HG02759 (cell line): ENCODE measurements at regions not wholly inside any gene's neighbourhood (a gene's known extent, or its start where the extent isn't known, plus 50 kb on each side); places are given as distances from the start of the nearest gene placed in this dataset.
"Not testable (repeated sequence)": the region's sequence is repeated elsewhere in the genome, so short reads cannot be mapped to it uniquely, and the experiment has no call there.

Experiments
- ATAC-seq: cut with Tn5 transposase; IDR thresholded peaks from one replicate; pipeline ENCODE4 v1.9.1; 2021; ENCODE audit warnings: mild to moderate bottlenecking, moderate library complexity; ENCODE audit not compliant: unreplicated experiment

DNA sequence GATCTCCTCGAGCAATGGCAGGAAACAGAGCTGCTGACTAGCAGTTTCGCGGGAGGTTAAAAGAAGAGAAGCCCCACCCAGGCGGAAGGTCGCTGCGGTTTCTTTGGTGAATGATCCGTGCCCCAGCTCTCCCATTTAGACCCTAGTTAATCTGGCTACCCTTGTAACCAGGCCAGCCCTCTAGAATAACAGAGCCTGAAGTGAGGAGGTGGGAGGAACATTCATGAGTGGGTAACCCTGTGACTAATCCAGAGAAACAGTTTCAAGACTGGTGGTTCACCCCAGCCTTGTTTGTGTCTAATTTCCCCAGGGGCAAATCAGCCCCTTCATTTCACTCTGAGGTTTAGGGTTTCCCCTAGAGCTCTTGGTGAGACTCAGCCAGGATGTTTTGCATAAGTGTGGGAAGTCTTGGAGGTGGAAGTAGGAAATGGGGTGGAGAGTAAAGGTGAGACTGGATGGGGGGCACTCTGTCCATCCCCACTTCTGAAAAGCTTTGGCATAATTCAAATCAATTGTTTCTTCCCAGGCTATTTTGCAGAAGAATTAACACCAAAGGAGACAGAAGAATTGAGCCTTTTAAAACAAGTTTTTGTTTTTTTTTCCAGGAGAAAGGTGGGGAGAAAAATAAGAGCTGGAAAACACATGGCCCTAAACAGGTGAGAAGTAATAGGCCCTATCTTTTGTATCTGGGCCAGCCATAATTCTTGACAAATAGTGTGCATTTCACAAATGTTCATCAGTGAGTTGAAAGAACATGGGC, 303.1 kb downstream of the RPLP1 start:
- ATAC-seq, result peak; percentile 88

DNA sequence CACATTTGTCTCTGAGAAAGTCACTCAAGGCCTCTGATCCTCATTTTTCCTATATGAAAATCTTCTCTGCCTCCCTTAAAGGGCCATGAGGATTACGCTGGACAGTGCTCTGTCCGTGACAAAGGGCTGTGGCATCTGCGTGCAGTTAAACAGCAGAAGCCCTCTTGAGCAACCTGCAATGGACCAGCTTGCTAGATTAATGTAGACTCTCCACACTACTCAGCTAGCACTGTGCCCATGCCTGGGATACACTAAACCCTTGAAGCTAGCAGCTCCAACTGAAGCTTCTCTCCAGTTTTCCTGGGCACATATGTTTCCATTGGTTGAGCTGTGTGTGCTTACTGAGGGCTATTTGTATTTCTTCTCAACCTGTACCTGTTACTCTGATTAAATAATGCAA, 303.8 kb downstream of the RPLP1 start:
- no peak for ATAC-seq

DNA sequence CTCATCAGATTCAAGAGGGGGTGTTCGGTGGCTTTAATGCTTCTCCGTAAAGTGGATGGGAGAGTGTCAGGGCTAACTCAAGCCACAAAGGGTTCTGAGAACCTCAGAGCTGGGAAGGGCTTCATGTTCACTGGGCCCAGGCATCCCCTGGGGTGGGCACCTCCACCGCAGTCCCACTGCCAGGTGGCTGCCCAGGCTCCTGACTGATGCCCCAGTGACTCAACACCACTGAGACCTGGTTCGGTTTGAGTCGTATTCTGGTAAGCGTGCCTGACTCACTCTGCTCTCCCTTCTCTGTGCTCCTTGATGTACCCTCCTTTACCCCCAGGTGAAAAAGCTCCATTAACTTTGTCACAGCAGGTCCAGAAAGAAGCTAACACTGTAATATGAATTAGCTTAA, 304.6 kb downstream of the RPLP1 start:
- no peak for ATAC-seq

DNA sequence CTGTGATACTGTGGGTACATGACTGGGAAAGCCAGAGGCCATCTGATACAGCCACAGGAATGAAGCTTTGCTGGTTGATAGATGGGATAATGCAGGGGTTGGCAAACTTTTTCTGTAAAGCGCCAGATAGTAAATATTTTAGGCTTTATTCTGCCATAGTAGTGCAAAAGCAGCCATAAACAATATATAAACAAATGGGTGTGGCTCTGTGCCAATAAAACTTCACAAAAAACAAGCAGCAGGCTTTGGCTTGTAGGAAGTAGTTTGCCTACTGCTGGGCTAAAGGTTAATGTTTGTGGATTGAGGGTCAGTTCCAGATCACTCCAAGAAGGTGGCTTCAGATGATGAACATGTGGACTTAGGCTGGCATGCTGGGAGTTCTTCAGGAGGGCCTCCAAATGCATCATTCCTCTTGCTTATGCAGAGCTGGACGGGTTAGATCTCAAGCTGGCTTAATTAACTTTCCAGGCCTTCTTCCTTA, 305.7 kb downstream of the RPLP1 start:
- ATAC-seq, result no peak

DNA sequence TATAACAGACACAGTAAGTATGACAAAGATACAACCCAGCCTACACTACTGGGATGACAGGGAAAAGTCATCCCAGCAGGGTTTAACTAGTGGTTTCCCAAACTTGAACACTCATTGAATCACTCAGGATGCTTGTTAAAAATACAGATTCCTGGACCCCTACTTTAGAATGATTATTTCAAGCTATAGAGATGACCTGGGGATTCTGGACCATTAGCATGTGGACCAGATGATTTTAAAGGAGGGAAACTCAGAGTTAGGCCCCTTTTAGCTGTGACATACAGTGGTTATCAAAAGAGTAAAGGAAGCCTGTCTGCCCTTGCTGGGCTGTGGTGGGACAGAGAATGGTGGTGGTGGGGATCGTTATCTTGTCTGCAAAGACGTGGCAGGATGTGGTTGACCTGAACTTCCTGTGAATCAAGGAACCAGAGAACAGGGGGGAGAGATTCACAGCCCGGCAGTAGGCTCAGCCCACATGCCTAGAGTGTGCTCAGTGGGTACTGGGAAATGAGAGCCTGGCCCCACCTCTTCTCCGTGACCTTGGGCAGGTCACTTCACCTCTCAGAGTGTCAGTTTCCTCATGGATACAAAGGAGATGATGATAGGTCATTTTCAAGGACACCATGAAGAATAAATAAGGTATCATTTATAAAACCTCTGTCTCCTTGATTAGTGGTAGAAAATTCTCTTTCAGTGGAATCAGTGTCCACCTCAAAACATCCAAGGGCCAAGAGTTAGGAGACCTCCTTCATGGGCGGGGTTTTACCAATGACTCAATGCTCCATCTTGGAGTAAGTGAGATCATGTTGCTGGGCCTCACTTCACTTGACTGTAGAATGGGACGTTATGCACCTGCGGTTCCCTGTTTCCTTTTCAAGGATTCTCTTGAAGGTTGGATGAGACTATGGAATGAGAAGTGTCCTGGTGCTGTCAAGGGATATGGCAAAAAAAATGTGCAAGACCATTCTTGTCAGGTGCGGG, 306.5 kb downstream of the RPLP1 start:
- peak; percentile 39 for ATAC-seq

DNA sequence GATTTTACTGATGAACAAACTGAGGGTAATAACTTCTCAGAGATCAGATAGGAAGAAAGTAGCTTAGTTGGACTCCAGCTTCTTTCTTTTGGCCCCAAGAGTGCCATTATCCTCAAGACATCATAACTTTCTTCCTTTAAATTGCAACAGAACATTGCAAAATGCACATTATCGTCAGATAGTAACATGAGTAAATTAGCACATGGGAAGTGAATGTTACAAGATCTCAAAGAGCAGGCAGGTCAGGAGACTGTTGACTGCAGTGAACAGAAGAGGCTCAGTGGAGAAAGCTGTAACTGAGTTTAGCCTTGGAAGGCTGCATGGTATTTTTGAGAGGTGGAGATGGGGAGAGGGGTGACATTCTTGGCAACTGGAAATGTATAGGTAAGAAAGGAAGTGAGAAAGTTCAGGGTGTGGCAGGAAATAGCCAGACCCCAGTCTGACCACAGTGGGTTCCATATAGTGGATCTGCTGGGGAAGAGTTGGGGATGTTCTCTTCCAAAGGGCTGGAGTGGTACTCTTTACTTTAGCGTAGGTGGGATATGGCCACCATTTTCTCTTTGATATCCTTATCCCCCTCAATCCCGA, 307.7 kb downstream of the RPLP1 start:
- no peak for ATAC-seq

DNA sequence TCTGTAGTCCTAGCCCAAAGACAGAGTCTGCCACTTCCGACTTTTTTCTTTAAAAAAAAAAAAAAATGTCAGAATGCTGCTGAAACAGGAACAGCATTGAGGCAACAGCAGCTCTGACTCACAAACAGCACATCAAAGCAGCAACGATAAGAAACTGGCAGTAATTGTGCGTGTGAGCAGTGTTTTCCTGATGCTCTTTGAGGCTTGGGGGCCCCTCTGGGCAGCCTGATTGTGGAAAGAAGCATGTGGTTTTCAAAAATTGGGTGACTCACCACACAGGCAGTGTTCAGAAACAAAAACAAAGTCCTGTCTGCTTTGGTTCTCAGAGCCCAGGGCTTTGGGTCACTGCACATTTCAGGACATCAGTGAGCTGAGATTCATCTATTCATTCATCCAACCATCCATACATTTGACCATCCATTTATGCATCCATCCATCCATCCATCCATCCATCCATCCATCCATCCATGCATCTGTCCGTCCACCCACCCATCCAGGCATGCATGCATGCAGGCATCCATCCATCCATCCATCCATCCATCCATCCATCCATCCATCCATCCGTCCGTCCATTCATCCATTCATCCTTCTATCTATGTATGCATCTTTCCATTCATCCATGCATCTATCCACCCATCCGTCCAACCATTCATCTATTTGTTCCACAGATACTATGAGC, 308.4 kb downstream of the RPLP1 start:
- ATAC-seq, result no peak

DNA sequence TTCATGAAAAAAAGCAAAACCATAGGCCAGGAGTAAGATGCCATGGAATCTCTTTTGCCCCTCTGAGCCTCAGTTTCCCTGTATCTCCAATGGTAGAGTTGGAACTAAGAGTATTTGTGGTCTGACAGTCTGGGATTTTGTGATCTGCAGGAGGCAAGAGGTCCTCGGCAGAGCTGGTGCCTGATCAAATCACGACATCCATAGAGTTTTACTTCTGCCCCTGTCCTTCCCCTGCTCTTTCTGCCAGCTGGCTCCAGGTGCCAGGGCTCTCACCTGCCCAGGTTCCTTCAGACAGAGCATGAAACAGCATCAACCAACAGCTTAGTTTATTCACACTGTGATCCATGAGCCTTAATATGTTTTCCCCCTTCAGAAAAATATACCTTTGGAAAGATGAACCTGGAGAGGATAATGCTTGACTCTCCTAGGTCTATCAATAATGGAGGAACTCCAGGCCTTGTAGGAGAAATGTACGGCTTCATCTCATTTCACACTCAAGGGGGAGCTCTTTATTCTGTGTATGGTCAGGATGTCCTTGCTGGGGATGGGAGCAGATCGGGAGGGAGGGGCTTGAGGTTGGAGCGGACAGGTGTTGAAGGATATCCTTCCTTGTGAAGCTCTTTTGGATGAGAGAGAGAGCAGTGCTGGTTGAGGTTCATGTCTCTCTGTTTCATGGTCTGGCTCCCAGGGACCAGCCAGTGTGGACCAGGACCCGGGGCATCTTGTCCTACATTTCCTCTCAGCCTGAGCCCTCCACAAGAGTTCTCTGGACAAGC, 309.9 kb downstream of the RPLP1 start:
- ATAC-seq, result no peak

DNA sequence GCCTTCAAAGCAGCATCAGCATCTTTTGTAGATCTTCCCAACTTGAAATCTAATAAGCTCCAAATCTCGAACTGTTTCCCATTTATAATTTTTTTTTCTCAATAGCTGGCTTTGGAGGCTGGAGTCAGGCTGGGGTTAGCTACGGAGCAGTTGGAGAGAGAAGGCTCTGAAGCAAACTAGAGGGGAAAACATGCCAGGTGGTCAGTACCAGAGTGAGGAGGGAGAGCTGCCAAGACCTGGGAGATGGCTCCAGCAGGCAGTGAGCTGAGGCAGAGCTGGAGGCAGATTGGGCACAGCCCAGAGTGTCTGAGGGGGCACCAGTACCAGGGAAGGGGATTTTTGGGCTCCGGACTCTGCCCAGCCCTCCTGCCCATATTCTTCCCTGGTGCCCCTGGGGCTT, 311.2 kb downstream of the RPLP1 start:
- ATAC-seq, result no peak

DNA sequence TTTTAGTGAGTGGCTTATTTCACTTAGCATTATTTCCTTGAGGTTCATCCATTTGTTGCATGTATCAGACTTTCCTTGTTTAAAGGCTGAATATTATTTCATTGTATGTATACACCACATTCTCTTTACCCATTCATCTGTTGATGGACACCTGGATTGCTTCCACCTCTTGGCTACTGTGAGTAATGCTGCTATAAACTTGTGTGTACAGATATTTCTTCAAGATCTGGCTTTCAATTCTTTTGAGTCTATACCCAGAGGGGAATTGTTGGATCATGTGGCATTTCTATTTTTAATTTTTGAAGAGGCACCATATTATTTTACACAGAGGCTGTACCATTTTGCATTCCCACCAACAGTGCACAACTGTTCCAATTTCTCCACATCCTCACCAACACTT, 313.5 kb downstream of the RPLP1 start:
- no peak for ATAC-seq

DNA sequence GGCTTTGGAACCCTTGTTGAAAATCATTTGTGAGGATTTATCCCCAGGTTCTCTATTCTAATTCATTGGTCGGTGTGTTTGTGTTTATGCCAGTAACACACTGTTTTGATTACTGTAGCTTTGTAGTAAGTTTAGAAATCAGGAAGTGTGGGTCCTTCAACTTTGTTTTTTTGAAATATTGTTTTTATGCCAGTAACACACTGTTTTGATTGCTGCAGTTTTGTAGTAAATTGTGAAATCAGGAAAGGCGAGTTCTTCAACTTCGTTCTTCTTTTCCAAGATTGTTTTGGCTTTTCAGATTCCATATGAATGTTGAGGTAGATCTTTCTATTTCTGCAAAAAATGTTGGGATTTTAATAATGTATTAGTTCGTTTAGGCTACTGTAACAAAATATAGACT, 314.6 kb downstream of the RPLP1 start:
- no peak for ATAC-seq

DNA sequence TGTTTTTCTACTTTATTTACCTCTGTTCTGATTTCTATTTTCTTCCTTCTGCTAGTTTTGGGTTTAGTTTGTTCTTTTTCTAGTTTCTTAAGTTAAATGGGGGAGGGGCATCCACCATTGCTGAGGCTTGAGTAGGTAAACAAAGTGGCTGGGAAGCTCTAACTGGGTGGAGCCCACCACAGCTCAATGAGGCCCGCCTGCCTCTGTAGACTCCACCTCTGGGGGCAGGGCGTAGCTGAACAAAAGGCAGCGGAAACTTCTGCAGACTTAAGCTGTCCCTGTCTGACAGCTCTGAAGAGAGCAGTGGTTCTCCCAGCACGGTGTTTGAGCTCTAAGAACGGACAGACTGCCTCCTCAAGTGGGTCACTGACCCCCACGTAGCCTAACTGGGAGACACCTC, 316.7 kb downstream of the RPLP1 start:
- ATAC-seq, result not testable (repeated sequence)

DNA sequence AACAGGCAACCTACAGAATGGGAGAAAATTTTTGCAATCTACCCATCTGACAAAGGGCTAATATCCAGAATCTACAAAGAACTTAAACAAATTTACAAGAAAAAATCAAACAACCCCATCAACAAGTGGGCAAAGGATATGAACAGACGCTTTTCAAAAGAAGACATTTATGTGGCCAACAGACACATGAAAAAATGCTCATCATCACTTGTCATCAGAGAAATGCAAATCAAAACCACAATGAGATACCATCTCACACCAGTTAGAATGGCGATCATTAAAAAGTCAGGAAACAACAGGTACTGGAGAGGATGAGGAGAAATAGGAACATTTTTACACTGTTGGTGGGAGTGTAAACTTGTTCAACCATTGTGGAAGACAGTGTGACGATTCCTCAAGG, 321.6 kb downstream of the RPLP1 start:
- not testable (repeated sequence) for ATAC-seq

DNA sequence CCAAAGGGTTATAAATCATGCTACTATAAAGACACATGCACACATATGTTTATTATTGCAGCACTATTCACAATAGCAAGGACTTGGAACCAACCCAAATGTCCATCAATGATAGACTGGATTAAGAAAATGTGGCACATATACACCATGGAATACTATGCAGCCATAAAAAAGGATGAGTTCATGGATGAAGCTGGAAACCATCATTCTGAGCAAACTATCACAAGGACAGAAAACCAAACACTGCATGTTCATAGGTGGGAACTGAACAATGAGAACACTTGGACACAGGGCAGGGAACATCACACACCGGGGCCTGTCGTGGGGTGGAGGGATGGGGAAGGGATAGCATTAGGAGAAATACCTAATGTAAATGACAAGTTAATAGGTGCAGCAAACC, 322.1 kb downstream of the RPLP1 start:
- ATAC-seq, result not testable (repeated sequence)

DNA sequence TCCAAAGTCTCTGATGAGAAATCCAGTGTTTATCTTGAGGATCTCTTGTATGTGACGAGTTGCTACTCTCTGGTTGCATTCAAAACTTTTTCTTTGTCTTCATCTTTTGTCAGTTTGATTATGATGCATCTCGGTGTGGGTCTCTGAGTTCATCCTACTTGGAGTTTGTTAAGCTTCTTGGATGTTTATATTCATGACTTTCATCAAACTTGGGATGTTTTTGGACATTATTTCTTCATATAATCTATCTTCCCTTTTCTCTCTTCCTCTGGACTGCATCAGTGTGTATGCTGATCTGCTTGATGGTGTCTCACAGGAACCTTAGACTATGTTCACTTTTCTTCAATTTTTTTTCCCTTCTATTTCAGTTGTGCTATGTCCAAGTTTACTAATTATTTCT, 320.4 kb downstream of the TLE3 start:
- ATAC-seq, result no peak

DNA sequence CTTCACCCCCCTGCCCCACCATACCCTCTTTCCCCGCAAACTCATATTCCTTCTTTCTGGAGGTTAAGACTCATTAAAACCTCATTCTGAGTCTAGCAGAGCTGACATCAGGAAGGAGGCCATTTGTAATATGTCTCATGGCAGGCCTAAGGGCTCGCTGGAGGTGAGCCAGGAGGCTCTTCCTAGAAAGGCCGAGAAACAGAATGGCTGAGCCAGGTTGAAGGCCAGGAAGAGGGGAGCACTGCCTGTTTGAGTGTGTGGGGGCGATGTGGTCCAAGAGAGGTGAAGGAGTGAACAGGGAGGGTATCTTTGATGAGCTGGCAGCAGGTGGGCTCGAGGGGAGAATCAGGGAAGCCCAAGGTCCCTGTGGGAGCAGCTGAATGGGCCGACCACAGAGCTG, 317.3 kb downstream of the TLE3 start:
- no peak for ATAC-seq

DNA sequence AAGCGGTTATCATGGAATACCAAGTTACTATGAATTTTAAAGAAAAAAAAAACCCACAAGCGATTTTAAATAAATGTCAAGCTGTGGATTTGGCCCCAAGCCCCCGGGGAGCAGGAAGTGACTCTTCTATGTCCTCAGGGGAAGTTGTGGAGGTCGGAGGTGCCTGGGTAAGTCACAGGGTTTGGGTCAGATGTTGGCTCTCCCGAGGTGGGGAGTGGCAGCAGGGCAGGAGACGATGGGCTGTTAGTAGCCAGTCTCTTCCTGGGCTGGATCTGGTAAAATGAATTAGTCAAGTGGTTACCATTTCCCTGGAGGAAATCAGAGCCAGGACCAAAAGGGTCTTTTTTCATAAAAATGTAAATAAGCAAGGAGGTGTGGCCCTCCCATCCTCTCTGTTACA, 316.7 kb downstream of the TLE3 start:
- no peak for ATAC-seq

DNA sequence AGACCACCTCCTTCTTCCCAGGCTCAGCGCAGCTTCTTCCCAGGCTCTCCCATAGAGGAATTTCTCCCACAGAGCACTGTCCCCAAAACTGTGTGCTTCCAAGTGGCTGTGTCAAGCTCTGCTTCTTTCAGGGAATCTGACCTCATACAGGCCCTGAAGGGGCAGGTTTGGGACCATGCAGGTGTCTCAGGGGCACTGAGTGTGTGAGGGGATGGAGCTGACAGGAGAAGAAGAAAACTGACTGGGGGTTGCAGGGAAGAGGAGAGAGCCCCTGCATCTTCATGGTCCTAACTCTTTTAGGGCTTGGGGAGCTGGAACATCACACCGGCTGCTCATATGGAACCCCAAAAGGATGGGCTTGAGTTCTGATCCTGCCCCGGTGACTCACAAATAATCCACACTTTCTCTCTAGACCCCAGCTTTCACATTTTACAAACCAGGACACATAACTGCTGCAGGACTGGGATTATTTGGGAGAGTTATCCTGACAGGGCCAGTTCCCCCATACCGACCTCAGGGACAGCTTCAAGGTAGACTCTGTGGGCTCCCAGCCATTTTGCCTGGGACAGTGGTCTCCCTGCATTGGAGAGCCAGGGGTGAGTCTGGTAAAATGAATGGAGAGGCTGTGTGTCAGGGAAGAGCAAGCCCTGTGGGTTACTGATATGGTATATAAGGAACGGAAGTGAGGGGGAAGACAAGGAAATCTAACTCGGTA, 316.1 kb downstream of the TLE3 start:
- ATAC-seq, result no peak

DNA sequence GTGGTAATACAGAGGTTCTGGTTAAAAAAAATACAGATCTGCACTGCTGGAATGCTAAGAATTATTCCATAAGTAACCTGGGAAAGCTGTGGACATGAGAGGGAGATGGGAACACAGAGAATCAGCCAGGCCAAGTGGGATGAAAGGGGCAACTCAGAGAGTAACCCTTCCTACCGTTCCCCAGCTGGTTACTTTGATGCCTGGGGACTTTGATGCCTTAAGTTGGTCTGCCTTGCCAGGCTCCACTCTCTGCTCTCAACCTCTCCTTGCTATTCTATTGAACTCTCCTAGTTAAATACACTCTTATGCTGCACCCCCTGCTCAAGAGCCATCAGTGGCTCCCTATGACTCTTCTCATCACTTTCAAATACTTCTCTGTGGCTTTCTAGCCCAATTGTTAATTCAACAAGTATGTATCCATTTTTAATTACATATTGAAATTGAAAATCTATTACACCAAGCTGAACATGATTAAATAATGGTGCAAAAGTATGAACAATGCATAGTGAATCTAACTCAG, 315.5 kb downstream of the TLE3 start:
- no peak for ATAC-seq
